K562 (cell line): ENCODE measurements at regions not wholly inside any gene's neighbourhood (a gene's known extent, or its start where the extent isn't known, plus 50 kb on each side); places are given as distances from the start of the nearest gene placed in this dataset.
A peak's percentile ranks its signal among the peaks of the same experiment; 100 is the strongest.

Experiments
- ATAC-seq: fragments of 200-7000 bp; cut with Tn5 transposase; 3 replicates; pipeline ENCODE4 v1.9.1; 2020; ENCODE audit warnings: moderate library complexity
- BruUV-seq: library from RNA; stranded (reverse); fragments of 400-500 nt; replicated peaks from 2 replicates; lab custom pipeline; 2021; lab: Mats Ljungman, UMichigan
- CTCF ChIA-PET: fragments of 300-600 bp; formaldehyde crosslinking; extraction: SDS; loops from one replicate; lab custom pipeline; 2021; ENCODE audit warnings: low intra/inter-chr PET ratio; lab: Yijun Ruan, JAX
- POLR2A ChIA-PET: fragments of 300-600, 350-650 bp; sonication (Branson Sonifier 250); formaldehyde crosslinking; extraction: SDS; loops from one replicate; lab custom pipeline; 2021; ENCODE audit warnings: antibody characterized with exemption, inconsistent platforms; lab: Yijun Ruan, JAX
- DNase-seq, 4 experiments: peaks; one replicate each; pipeline versions ENCODE4 v3.0.0 to v3.0.0-alpha.2; 2011 to 2018; ENCODE audit warnings: low spot score in 3 of 4, mixed read lengths in 3 of 4; ENCODE audit errors: extremely low read depth in 1 of 4
- FAIRE-seq: peaks from 2 replicates; lab custom pipeline; 2011; peaks lifted over from hg19 to GRCh38; lab: Jason Lieb, UNC
- H2AFZ ChIP-seq: 2 replicates; pipeline ENCODE4 v1.6.0; 2011; ENCODE audit warnings: low read depth, low read length, control low read depth, inconsistent platforms
- H3K27ac ChIP-seq: fragments of 200-600 bp; 3 replicates; pipeline ENCODE4 v1.8.0; 2011; ENCODE audit warnings: low read depth, mild to moderate bottlenecking, control low read depth, inconsistent platforms, low read length, moderate library complexity, mixed read lengths; ENCODE audit errors: extremely low read depth
- H3K27me3 ChIP-seq, 2 experiments: fragments of 300-600 bp in 1 of 2; 2 replicates in 1 of 2; 3 replicates in 1 of 2; pipeline versions ENCODE4 v1.6.0 to v1.8.0; 2011; ENCODE audit warnings: inconsistent platforms in 2 of 2, low read length in 2 of 2, mild to moderate bottlenecking in 1 of 2, mixed read lengths in 1 of 2, moderate library complexity in 1 of 2; ENCODE audit not compliant: control insufficient read depth in 2 of 2, insufficient read depth in 2 of 2
- H3K36me3 ChIP-seq: fragments of 300-600 bp; 3 replicates; pipeline ENCODE4 v1.8.0; 2011; ENCODE audit warnings: mild to moderate bottlenecking, low read length, inconsistent platforms; ENCODE audit not compliant: control insufficient read depth, insufficient read depth
- H3K4me1 ChIP-seq, 2 experiments: fragments of 200-600 bp in 1 of 2; replicated peaks in 1 of 2; 2 replicates in 1 of 2; 3 replicates in 1 of 2; pipeline versions ENCODE4 v1.5.1 to v1.8.0; 2011; ENCODE audit warnings: inconsistent platforms in 2 of 2, low read length in 2 of 2, mild to moderate bottlenecking in 1 of 2, mixed read lengths in 1 of 2, moderate library complexity in 1 of 2; ENCODE audit not compliant: control insufficient read depth in 2 of 2, insufficient read depth in 2 of 2
- H3K4me2 ChIP-seq: 2 replicates; pipeline ENCODE4 v1.6.1; 2011; ENCODE audit warnings: low read length, control low read depth, inconsistent platforms, mixed read lengths; ENCODE audit not compliant: insufficient read depth
- H3K4me3 ChIP-seq: fragments of 200-600 bp; sonication (generic), shearing (Covaris generic); 2 replicates; pipeline ENCODE4 v1.5.1; 2016; ENCODE audit warnings: control low read depth, inconsistent platforms
- H3K79me2 ChIP-seq: fragments of 200-600 bp; 3 replicates; pipeline ENCODE4 v1.8.0; 2011; ENCODE audit warnings: low read length, inconsistent platforms; ENCODE audit not compliant: control insufficient read depth, insufficient read depth
- H3K9ac ChIP-seq, 2 experiments: 2 replicates each; pipeline versions ENCODE4 v1.6.0 to v1.6.1; 2011; ENCODE audit warnings: low read depth in 2 of 2, low read length in 2 of 2, control low read depth in 1 of 2, inconsistent platforms in 1 of 2, mild to moderate bottlenecking in 1 of 2, mixed read lengths in 1 of 2; ENCODE audit not compliant: insufficient read depth in 1 of 2
- H3K9me1 ChIP-seq: one replicate; pipeline ENCODE4 v1.6.0; 2011; ENCODE audit warnings: inconsistent platforms, mild to moderate bottlenecking, low read length, moderate library complexity; ENCODE audit not compliant: control insufficient read depth, insufficient read depth
- H3K9me3 ChIP-seq: replicated peaks from 2 replicates; pipeline ENCODE4 v1.5.1; 2011; ENCODE audit warnings: low read depth, low read length, inconsistent platforms; ENCODE audit not compliant: control insufficient read depth, insufficient read depth
- H4K20me1 ChIP-seq: replicated peaks from 2 replicates; pipeline ENCODE4 v1.6.1; 2011; ENCODE audit warnings: low read length, inconsistent platforms, mixed read lengths; ENCODE audit not compliant: control insufficient read depth, insufficient read depth
- EP400 ChIP-seq: fragments of 450-650 bp; IDR thresholded peaks from 2 replicates; pipeline ENCODE4 v1.6.1; 2017; ENCODE audit warnings: antibody characterized with exemption, mild to moderate bottlenecking, moderate library complexity
- WGBS: fragments of 100-300 bp; shearing (Covaris generic); methylation state at CpG from one replicate; pipeline ENCODE4 v1.1.6; 2016; ENCODE audit warnings: low coverage, mixed read lengths; ENCODE audit not compliant: insufficient coverage; ENCODE audit errors: missing lambda C conversion rate; 5-methylcytosine and 5-hydroxymethylcytosine counted together
- in situ Hi-C: fragments of 300-500 bp; cut with MboI; formaldehyde crosslinking; loops from 4 replicates; pipeline ENCODE4 v1.15.0; 2018; ENCODE audit warnings: inconsistent platforms, mixed read lengths
- intact Hi-C: fragments of 100-400 bp; cut with micrococcal nuclease; formaldehyde crosslinking; loops from 2 replicates; pipeline ENCODE4 v1.14.2; 2022
- TF ChIP-seq, protein P1 (sequence below), 2 experiments: IDR thresholded peaks; 2 replicates each; pipeline ENCODE4 v1.6.1; 2012; ENCODE audit warnings: improper control_type of control experiment in 2 of 2, low read depth in 2 of 2, low read length in 2 of 2, borderline replicate concordance in 1 of 2

DNA sequence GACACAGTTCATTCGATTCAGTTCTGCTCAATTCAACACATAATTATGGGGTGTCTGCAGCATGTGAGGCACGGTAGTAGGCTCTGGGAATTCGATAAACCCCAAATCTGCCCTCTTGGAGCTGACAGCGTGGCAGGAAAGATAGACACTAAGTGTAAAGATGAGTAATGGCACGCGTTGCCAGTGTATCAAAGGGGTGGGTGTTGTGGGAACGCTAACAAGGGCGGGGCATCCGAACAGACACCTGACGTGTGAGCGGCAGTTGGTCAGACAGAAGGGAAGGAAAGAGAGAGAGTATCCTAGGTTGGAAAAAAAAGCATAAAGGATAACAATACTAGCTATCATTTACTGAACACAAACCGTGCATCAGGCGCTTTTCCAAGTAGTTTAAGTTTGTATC, 125.7 kb upstream of the HAAO start:
- CTCF ChIA-PET = no interaction called here
- intact Hi-C loops = no loop called here
- ATAC-seq = no peak

More for the DNA sequence above, 125.7 kb upstream of the HAAO start:
- Histone ChIP-seq H3K9me3 (no peaks in the 10 kb centered on the region), H3K79me2 (no peaks in the 10 kb centered on the region), H3K9me1 (no peaks in the 10 kb centered on the region), H3K27me3 (no peaks in the 10 kb centered on the region)
- POLR2A ChIA-PET = interaction anchor here (1.0 to 1.9 kb wide), 6 partner anchors 9 to 311 kb away, joined by 3 to 11 read pairs (median 4); no protein-coding TSS in a partner anchor
- TF ChIP-seq, protein P1, sequence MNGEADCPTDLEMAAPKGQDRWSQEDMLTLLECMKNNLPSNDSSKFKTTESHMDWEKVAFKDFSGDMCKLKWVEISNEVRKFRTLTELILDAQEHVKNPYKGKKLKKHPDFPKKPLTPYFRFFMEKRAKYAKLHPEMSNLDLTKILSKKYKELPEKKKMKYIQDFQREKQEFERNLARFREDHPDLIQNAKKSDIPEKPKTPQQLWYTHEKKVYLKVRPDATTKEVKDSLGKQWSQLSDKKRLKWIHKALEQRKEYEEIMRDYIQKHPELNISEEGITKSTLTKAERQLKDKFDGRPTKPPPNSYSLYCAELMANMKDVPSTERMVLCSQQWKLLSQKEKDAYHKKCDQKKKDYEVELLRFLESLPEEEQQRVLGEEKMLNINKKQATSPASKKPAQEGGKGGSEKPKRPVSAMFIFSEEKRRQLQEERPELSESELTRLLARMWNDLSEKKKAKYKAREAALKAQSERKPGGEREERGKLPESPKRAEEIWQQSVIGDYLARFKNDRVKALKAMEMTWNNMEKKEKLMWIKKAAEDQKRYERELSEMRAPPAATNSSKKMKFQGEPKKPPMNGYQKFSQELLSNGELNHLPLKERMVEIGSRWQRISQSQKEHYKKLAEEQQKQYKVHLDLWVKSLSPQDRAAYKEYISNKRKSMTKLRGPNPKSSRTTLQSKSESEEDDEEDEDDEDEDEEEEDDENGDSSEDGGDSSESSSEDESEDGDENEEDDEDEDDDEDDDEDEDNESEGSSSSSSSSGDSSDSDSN (IDR thresholded peaks at IDR 0.05; ENCODE audit: borderline replicate concordance in 1 of 2, low read depth in 2 of 2, low read length in 2 of 2) = no peak
- TF ChIP-seq EP400 = 0 out of 2 replicates have a peak, but pooled peaks have one; percentile 11
- TF ChIP-seq, all 486 proteins: peak for 1
- Histone ChIP-seq H3K4me2 (peak overlapping the region; percentile 72), H3K36me3 (no peaks in the 10 kb centered on the region), H3K9ac (no peak overlapping the region; a peak in 1 of 4 replicates), H3K4me1 (peaks cover 21 to 40% of the 10 kb centered on the region in 2 experiments), H3K27ac (no peak overlapping the region), H2AFZ (peak overlapping the region; percentile 81; the same call in 1 of the 2 replicates), H3K4me3 (no peak overlapping the region), H4K20me1 (no peaks in the 10 kb centered on the region)
- in situ Hi-C loops = no loop called here
- 49% methylated on average over 11 of the region's 13 CpGs for WGBS
- FAIRE-seq (no peak), DNase-seq (peak in 2 of 4 experiments; percentile 48 to 56)
- BruUV-seq = no TSS peak
